ENCODE measurements at regions not wholly inside any gene's neighbourhood (a gene's known extent, or its start where the extent isn't known, plus 50 kb on each side); places are given as distances from the start of the nearest gene placed in this dataset.

GRCh38 chr2:145025382-145025781, 505.5 kb upstream of the ZEB2 start:
- Histone ChIP-seq H3F3A (replicated peaks; ENCODE audit: low read depth) (no peaks in the 10 kb centered on the region), H3K9me2 (ENCODE audit: insufficient read depth) (no peaks in the 10 kb centered on the region), H3K79me2 (replicated peaks; ENCODE audit: insufficient read depth) (no peaks in the 10 kb centered on the region), H3K4me3 (no peak overlapping the region), H3K4me2 (no peak overlapping the region), H3K27ac (ENCODE audit: low read depth) (no peak overlapping the region), H3K27me3 (ENCODE audit: insufficient read depth) (no peaks in the 10 kb centered on the region), H3K36me3 (ENCODE audit: insufficient read depth) (no peaks in the 10 kb centered on the region), H4K20me1 (replicated peaks; ENCODE audit: insufficient read depth) (no peaks in the 10 kb centered on the region), H2AFZ (no peak overlapping the region), H3K4me1 (ENCODE audit: insufficient read depth) (peaks cover 11% of the 10 kb centered on the region)
- peaks cover 11% of the 10 kb centered on the region for H3K4me1 Mint-ChIP-seq
- H3K27me3 Mint-ChIP-seq (ENCODE audit: insufficient read depth, low read depth, poor library complexity): no peaks in the 10 kb centered on the region
- no peak overlapping the region for H3K27ac Mint-ChIP-seq
- TF ChIP-seq CREB1 (CRISPR knock-in tag; IDR thresholded peaks at IDR 0.05; ENCODE audit: low read depth) (no peak), ETS1 (IDR thresholded peaks at IDR 0.05) (no peak), POLR2AphosphoS5 (IDR thresholded peaks at IDR 0.05; ENCODE audit: low read depth) (no peak), NANOG (IDR thresholded peaks at IDR 0.05; ENCODE audit: borderline replicate concordance) (no peak), EZH2 (IDR thresholded peaks at IDR 0.05; ENCODE audit: low read depth, unreplicated experiment) (no peak), ZNF114 (CRISPR knock-in tag; IDR thresholded peaks at IDR 0.05) (no peak), ZNF331 (CRISPR knock-in tag; IDR thresholded peaks at IDR 0.05; ENCODE audit: low read depth) (no peak), EZH2phosphoT487 (IDR thresholded peaks at IDR 0.05; ENCODE audit: unreplicated experiment) (no peak), CTCF (conservative IDR thresholded peaks at IDR 0.05; ENCODE audit: low read depth in 2 of 2) (no peak), REST (IDR thresholded peaks at IDR 0.05; ENCODE audit: unreplicated experiment) (no peak), JUNB (IDR thresholded peaks at IDR 0.05; ENCODE audit: unreplicated experiment) (no peak), STAT1 (IDR thresholded peaks at IDR 0.05; ENCODE audit: unreplicated experiment) (no peak)
- TF ChIP-seq, protein P1, sequence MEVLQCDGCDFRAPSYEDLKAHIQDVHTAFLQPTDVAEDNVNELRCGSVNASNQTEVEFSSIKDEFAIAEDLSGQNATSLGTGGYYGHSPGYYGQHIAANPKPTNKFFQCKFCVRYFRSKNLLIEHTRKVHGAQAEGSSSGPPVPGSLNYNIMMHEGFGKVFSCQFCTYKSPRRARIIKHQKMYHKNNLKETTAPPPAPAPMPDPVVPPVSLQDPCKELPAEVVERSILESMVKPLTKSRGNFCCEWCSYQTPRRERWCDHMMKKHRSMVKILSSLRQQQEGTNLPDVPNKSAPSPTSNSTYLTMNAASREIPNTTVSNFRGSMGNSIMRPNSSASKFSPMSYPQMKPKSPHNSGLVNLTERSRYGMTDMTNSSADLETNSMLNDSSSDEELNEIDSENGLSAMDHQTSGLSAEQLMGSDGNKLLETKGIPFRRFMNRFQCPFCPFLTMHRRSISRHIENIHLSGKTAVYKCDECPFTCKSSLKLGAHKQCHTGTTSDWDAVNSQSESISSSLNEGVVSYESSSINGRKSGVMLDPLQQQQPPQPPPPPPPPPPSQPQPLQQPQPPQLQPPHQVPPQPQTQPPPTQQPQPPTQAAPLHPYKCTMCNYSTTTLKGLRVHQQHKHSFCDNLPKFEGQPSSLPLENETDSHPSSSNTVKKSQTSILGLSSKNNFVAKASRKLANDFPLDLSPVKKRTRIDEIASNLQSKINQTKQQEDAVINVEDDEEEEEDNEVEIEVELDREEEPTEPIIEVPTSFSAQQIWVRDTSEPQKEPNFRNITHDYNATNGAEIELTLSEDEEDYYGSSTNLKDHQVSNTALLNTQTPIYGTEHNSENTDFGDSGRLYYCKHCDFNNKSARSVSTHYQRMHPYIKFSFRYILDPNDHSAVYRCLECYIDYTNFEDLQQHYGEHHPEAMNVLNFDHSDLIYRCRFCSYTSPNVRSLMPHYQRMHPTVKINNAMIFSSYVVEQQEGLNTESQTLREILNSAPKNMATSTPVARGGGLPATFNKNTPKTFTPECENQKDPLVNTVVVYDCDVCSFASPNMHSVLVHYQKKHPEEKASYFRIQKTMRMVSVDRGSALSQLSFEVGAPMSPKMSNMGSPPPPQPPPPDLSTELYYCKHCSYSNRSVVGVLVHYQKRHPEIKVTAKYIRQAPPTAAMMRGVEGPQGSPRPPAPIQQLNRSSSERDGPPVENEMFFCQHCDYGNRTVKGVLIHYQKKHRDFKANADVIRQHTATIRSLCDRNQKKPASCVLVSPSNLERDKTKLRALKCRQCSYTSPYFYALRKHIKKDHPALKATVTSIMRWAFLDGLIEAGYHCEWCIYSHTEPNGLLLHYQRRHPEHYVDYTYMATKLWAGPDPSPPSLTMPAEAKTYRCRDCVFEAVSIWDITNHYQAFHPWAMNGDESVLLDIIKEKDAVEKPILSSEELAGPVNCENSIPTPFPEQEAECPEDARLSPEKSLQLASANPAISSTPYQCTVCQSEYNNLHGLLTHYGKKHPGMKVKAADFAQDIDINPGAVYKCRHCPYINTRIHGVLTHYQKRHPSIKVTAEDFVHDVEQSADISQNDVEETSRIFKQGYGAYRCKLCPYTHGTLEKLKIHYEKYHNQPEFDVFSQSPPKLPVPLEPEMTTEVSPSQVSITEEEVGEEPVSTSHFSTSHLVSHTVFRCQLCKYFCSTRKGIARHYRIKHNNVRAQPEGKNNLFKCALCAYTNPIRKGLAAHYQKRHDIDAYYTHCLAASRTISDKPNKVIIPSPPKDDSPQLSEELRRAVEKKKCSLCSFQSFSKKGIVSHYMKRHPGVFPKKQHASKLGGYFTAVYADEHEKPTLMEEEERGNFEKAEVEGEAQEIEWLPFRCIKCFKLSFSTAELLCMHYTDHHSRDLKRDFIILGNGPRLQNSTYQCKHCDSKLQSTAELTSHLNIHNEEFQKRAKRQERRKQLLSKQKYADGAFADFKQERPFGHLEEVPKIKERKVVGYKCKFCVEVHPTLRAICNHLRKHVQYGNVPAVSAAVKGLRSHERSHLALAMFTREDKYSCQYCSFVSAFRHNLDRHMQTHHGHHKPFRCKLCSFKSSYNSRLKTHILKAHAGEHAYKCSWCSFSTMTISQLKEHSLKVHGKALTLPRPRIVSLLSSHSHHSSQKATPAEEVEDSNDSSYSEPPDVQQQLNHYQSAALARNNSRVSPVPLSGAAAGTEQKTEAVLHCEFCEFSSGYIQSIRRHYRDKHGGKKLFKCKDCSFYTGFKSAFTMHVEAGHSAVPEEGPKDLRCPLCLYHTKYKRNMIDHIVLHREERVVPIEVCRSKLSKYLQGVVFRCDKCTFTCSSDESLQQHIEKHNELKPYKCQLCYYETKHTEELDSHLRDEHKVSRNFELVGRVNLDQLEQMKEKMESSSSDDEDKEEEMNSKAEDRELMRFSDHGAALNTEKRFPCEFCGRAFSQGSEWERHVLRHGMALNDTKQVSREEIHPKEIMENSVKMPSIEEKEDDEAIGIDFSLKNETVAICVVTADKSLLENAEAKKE (CRISPR knock-in tag; IDR thresholded peaks at IDR 0.05): no peak
- no peaks in the 10 kb centered on the region for H3K36me3 Mint-ChIP-seq (ENCODE audit: low read depth)
- no peaks in the 10 kb centered on the region for H3K9me3 Mint-ChIP-seq
- ATAC-seq: no peak
- no peak overlapping the region for H3K4me3 Mint-ChIP-seq
- no peak for DNase-seq (ENCODE audit: low spot score)

Data from GM23338 (cell line).